GM20000 (cell line): ENCODE measurements at regions not wholly inside any gene's neighbourhood (a gene's known extent, or its start where the extent isn't known, plus 50 kb on each side); places are given as distances from the start of the nearest gene placed in this dataset.

Experiments
- DNase-seq: peaks from one replicate; pipeline ENCODE4 v3.0.0; 2012; ENCODE audit warnings: low spot score
- TF ChIP-seq, protein P1 (sequence below): IDR thresholded peaks from 2 replicates; pipeline ENCODE4 v1.5.1; 2012; ENCODE audit warnings: mild to moderate bottlenecking, control low read depth; ENCODE audit errors: extremely low read depth, missing control alignments

DNA sequence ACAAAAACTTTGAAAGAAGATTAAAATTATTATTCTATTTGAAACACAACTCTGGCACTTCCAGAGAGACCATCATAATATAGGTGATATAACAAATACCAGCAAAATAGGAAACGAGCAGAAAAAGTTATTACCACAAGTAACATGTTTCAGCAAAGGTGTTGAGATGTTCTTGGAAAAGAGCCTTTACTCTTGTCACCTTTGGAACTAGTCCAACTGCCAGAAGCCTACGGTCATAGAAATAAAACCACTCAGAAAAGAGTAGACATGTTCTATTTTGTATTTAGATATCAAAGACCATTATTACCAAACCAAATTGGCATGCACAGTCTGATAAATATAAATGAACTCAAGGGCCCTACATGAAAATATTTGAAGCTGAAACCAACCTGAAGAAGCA lies 145.0 kb upstream of the DMAC1 start:
- TF ChIP-seq, protein P1, sequence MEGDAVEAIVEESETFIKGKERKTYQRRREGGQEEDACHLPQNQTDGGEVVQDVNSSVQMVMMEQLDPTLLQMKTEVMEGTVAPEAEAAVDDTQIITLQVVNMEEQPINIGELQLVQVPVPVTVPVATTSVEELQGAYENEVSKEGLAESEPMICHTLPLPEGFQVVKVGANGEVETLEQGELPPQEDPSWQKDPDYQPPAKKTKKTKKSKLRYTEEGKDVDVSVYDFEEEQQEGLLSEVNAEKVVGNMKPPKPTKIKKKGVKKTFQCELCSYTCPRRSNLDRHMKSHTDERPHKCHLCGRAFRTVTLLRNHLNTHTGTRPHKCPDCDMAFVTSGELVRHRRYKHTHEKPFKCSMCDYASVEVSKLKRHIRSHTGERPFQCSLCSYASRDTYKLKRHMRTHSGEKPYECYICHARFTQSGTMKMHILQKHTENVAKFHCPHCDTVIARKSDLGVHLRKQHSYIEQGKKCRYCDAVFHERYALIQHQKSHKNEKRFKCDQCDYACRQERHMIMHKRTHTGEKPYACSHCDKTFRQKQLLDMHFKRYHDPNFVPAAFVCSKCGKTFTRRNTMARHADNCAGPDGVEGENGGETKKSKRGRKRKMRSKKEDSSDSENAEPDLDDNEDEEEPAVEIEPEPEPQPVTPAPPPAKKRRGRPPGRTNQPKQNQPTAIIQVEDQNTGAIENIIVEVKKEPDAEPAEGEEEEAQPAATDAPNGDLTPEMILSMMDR = no peak

DNA sequence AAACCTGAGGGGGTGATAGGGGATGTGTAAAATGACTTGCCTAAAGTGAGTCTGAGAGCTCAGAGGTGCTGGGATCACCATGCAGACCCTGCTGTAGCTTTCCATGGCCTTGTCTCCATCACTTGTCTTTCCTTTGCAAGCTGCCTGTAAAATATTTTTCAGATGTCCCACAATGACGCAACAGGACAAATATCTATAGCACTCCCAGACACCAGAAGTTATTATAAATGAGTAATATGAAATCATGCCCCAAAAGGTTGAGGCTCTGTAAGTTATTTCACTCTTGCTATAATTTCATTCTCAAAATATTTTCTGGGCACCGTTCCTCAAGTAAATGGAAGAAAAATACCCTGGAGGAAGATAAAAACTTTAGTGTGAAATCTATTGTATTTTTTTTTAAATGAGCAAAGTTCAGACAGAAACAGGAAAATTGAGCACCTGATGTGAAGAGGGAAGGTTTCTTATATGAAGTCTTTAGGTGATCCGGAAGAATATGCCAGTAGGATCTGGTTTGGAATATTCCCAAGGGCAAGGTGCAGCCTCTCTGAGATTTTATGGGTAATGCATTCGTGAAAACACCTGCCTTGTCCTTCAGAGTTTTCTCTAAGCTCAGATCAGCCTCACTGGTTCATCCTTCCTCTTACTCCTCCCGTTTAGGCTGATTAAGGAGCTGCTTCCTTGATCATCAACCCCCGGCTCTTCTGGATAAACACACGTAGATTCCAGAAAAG lies 138.3 kb upstream of the DMAC1 start:
- TF ChIP-seq, protein P1 = no peak
- DNase-seq = no peak

More for the DNA sequence above, 145.0 kb upstream of the DMAC1 start:
- DNase-seq = no peak

DNA sequence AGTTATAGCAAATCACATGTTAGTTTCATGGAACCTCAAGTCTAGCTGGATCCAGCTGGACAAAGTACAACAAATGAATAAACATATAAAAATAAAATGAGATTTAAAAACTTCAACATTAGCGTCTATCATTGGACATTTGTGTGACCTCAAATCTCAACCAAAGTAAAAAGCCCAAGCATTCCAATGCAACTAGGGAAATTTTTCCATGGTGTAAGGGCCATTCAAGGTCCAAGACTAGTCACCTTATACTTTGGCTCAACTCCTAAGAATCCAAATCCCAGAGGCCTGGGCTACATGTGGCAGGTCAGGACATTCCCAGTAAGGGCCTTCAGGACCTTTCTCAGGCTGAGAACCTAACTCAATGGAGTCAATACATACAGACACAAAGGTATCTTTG lies 137.4 kb upstream of the DMAC1 start:
- TF ChIP-seq, protein P1 = no peak

DNA sequence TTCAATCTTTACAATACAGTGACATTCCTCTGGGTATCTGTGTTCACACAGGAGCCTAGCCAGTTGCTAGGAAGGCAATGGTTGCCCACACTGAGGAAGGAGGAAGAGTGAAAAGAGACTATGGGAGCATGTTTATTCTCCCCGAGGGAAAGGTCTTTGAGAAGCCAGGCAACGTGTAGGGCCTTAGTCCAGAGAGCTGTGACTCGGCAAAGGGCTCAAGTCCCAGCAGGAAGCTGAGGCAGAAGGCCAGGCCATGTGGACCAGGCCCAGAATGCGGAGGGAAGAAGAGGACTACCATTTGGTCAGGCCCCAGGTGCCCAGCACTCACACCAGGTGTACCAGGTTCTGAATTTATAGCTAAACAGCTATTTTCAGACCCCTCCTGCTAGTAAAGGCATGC lies 136.6 kb upstream of the DMAC1 start:
- DNase-seq = no peak
- TF ChIP-seq, protein P1 = no peak

More for the DNA sequence above, 137.4 kb upstream of the DMAC1 start:
- no peak for DNase-seq

DNA sequence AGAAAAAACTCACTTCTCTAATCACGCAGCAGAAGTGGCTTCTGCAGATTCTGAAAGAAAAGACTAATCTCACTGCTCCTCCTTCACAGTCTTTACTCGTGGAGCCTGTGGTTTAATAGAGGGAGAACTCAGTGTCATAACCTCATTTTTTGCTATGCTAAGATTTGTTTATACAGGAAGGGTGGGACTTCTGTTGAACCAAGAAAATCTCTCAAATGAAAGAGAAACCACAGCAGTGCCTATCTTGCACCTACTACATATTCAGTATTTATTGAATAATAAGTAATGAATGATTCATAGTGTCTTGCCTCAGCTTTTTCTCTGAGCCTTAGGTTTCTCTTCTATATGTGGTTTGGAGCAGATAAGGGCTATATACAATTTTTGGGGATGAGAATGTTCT lies 136.1 kb upstream of the DMAC1 start:
- peak; percentile 6 for DNase-seq
- TF ChIP-seq, protein P1 = no peak

DNA sequence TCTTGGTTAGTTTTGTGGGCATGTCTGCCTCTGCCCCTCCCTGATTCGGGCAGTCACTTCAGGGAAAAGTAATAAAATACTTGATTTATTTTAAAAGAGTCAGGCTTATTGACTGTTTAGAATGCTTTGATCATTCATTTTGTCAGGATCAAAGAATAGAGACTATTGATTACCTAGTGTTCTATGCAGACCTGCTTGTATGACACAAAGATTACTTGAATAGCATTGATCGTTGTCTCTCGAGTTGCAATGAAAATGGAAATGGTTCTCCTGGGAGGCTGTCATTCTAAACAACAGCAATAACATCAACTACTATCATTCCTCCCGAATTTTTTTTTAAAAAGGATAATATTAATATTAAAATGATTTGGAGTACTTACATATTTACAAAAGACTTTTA lies 133.2 kb upstream of the DMAC1 start:
- TF ChIP-seq, protein P1 = no peak
- no peak for DNase-seq

DNA sequence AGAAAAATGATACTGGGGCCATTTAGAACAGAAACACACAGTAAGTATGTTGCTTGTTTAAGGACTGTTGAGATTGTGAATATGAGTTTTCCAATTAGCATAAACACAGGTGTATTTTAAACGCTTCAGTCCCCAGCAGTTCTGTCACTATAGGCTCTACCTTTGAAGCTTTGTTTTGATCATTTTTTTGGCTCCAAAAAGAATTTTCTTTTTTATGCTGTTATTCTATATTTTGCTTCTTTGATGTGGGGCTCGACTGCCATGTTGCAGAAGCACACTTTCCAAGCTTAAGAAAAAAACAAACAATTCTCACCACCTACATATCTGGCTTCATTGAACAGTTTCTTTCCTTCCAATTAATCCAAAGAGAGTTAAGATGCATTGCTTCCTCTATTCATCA lies 131.0 kb upstream of the DMAC1 start:
- DNase-seq = no peak
- TF ChIP-seq, protein P1 = no peak
